ENCODE measurements at regions not wholly inside any gene's neighbourhood (a gene's known extent, or its start where the extent isn't known, plus 50 kb on each side); places are given as distances from the start of the nearest gene placed in this dataset.

DNA sequence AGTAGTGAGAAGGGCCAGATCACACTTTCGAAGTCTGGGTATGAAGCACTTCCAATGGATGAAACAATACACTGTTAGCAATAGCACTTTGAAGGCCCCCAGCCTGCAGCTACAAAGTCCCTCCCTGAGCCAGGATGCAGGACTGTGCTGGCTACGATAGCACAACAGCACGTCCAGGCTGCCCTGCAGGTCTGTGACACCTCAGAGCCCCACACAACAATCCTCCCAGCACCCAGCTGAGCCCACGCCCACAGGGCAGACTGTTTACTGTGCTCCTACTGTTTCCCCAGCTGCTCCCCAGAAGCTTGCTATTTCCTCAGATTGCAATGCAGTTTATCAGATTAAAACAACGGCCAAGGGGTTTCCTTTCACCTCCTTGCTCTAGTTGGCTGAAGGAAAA lies 71.4 kb downstream of the HTR5A start (continued):
- TF ChIP-seq, protein P1, sequence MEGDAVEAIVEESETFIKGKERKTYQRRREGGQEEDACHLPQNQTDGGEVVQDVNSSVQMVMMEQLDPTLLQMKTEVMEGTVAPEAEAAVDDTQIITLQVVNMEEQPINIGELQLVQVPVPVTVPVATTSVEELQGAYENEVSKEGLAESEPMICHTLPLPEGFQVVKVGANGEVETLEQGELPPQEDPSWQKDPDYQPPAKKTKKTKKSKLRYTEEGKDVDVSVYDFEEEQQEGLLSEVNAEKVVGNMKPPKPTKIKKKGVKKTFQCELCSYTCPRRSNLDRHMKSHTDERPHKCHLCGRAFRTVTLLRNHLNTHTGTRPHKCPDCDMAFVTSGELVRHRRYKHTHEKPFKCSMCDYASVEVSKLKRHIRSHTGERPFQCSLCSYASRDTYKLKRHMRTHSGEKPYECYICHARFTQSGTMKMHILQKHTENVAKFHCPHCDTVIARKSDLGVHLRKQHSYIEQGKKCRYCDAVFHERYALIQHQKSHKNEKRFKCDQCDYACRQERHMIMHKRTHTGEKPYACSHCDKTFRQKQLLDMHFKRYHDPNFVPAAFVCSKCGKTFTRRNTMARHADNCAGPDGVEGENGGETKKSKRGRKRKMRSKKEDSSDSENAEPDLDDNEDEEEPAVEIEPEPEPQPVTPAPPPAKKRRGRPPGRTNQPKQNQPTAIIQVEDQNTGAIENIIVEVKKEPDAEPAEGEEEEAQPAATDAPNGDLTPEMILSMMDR (IDR thresholded peaks at IDR 0.05; ENCODE audit: low read depth, low read length, missing input control) = no peak
- TF ChIP-seq GABPA (IDR thresholded peaks at IDR 0.05 in 1 of 2, conservative IDR thresholded peaks at IDR 0.05 in 1 of 2) = no peak
- no peak for TF ChIP-seq NR2F2 (IDR thresholded peaks at IDR 0.05)
- TF ChIP-seq FOXA1 (IDR thresholded peaks at IDR 0.05) = no peak
- no peak for TF ChIP-seq HNF4G (IDR thresholded peaks at IDR 0.05)

DNA sequence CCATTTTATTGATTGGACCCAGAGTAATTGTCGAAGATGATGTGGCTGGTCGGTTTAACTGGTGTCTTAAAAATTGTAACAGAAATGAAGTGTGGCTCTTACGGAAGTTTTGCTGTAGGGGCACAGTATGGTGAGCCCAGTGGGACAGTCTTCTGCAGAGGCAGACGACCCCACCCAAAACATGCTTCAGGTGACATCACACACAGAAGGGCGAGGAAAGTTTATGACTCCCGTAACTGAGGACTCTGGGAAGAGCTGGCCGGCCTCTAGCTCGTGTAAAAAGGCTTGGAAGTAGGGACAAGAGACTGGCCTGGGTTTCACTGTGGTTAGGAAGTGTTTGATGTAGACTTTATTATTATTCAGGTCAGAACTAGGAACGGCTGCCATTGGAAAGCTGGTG lies 73.3 kb downstream of the HTR5A start:
- 64% methylated on average over 9 of the region's 9 CpGs for WGBS
- no peak overlapping the region for H3K9ac ChIP-seq (ENCODE audit: low read depth in 1 of 2, low read length in 2 of 2)
- H3K27ac ChIP-seq (ENCODE audit: low read depth in 1 of 2, low read length in 2 of 2) = no peak overlapping the region
- no peak for DNase-seq (ENCODE audit: low spot score)
- H3K27me3 ChIP-seq (ENCODE audit: control insufficient read depth in 4 of 4, insufficient read depth in 4 of 4, low read length in 3 of 4) = peaks cover 0 to 2% (median 0%) of the 10 kb centered on the region in 4 donors
- TF ChIP-seq HNF4A (conservative IDR thresholded peaks at IDR 0.05) (no peak), HNF4G (IDR thresholded peaks at IDR 0.05) (no peak), RAD21 (IDR thresholded peaks at IDR 0.05) (no peak), YY1 (IDR thresholded peaks at IDR 0.05) (no peak), TAF1 (conservative IDR thresholded peaks at IDR 0.05) (no peak), GABPA (IDR thresholded peaks at IDR 0.05 in 1 of 2, conservative IDR thresholded peaks at IDR 0.05 in 1 of 2) (no peak), RXRA (IDR thresholded peaks at IDR 0.05) (no peak)
- TF ChIP-seq, protein P1 (IDR thresholded peaks at IDR 0.05; ENCODE audit: low read depth, low read length, missing input control) = no peak
- no peaks in the 10 kb centered on the region for H3K4me1 ChIP-seq (ENCODE audit: control insufficient read depth in 4 of 4, insufficient read depth in 4 of 4, low read length in 3 of 4)
- H3K4me3 ChIP-seq (ENCODE audit: low read depth in 1 of 3, low read length in 3 of 3) = no peak overlapping the region
- H3K36me3 ChIP-seq (ENCODE audit: control insufficient read depth in 4 of 4, insufficient read depth in 3 of 4, low read depth in 1 of 4, low read length in 3 of 4) = no peaks in the 10 kb centered on the region
- H3K9me3 ChIP-seq (ENCODE audit: control insufficient read depth in 4 of 4, low read length in 3 of 4) = peaks cover 0 to 3% (median 0%) of the 10 kb centered on the region in 4 donors

DNA sequence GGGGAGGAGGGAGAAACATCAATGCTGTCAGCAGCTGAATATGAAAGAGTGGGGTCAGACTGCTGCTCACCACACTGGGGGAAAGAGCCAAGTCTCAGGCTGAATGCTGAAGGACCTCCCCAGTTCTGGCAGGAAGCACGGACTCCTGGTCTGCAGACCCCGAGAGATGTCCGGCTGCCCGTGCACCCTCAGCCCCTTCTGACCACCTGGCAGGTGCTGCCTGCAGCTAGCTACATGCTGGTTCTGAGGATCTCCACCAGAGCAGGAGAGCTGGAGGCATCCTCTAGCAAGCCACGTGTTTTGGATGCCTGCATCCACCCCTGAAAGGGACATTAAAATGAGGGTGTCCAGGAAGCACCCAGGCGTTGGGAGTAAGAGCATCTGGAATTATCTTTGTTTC lies 74.2 kb downstream of the HTR5A start:
- TF ChIP-seq, protein P2, sequence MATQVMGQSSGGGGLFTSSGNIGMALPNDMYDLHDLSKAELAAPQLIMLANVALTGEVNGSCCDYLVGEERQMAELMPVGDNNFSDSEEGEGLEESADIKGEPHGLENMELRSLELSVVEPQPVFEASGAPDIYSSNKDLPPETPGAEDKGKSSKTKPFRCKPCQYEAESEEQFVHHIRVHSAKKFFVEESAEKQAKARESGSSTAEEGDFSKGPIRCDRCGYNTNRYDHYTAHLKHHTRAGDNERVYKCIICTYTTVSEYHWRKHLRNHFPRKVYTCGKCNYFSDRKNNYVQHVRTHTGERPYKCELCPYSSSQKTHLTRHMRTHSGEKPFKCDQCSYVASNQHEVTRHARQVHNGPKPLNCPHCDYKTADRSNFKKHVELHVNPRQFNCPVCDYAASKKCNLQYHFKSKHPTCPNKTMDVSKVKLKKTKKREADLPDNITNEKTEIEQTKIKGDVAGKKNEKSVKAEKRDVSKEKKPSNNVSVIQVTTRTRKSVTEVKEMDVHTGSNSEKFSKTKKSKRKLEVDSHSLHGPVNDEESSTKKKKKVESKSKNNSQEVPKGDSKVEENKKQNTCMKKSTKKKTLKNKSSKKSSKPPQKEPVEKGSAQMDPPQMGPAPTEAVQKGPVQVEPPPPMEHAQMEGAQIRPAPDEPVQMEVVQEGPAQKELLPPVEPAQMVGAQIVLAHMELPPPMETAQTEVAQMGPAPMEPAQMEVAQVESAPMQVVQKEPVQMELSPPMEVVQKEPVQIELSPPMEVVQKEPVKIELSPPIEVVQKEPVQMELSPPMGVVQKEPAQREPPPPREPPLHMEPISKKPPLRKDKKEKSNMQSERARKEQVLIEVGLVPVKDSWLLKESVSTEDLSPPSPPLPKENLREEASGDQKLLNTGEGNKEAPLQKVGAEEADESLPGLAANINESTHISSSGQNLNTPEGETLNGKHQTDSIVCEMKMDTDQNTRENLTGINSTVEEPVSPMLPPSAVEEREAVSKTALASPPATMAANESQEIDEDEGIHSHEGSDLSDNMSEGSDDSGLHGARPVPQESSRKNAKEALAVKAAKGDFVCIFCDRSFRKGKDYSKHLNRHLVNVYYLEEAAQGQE (IDR thresholded peaks at IDR 0.05) = no peak
- no peak for TF ChIP-seq HNF4G (IDR thresholded peaks at IDR 0.05)
- TF ChIP-seq TAF1 (conservative IDR thresholded peaks at IDR 0.05) = no peak
- TF ChIP-seq YY1 (IDR thresholded peaks at IDR 0.05) = no peak
- no peak for TF ChIP-seq NR2F2 (IDR thresholded peaks at IDR 0.05)
- no peak for TF ChIP-seq SP1 (IDR thresholded peaks at IDR 0.05)
- no peak for TF ChIP-seq JUND (IDR thresholded peaks at IDR 0.05)
- TF ChIP-seq, protein P3, sequence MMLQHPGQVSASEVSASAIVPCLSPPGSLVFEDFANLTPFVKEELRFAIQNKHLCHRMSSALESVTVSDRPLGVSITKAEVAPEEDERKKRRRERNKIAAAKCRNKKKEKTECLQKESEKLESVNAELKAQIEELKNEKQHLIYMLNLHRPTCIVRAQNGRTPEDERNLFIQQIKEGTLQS (IDR thresholded peaks at IDR 0.05) = no peak
- TF ChIP-seq, protein P4, sequence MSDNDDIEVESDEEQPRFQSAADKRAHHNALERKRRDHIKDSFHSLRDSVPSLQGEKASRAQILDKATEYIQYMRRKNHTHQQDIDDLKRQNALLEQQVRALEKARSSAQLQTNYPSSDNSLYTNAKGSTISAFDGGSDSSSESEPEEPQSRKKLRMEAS (IDR thresholded peaks at IDR 0.05) = no peak
- TF ChIP-seq FOXA1 (IDR thresholded peaks at IDR 0.05) = no peak
- TF ChIP-seq FOXA2 (IDR thresholded peaks at IDR 0.05) = no peak
- no peak for TF ChIP-seq HNF4A (conservative IDR thresholded peaks at IDR 0.05)
- TF ChIP-seq RXRA (IDR thresholded peaks at IDR 0.05) = no peak
- TF ChIP-seq RAD21 (IDR thresholded peaks at IDR 0.05) = no peak
- TF ChIP-seq EGR1 (IDR thresholded peaks at IDR 0.05; ENCODE audit: low read depth in 2 of 2) = no peak
- H3K27ac ChIP-seq (ENCODE audit: low read depth in 1 of 2, low read length in 2 of 2) = no peak overlapping the region
- H3K4me1 ChIP-seq (ENCODE audit: control insufficient read depth in 4 of 4, insufficient read depth in 4 of 4, low read length in 3 of 4) = no peaks in the 10 kb centered on the region
- 69% methylated on average over 6 of the region's 6 CpGs for WGBS
- H3K36me3 ChIP-seq (ENCODE audit: control insufficient read depth in 4 of 4, insufficient read depth in 3 of 4, low read depth in 1 of 4, low read length in 3 of 4) = no peaks in the 10 kb centered on the region
- H3K9ac ChIP-seq (ENCODE audit: low read depth in 1 of 2, low read length in 2 of 2) = no peak overlapping the region
- H3K4me3 ChIP-seq (ENCODE audit: low read depth in 1 of 3, low read length in 3 of 3) = no peak overlapping the region
- no peak for DNase-seq (ENCODE audit: low spot score)
- peaks cover 0 to 2% (median 0%) of the 10 kb centered on the region in 4 donors for H3K27me3 ChIP-seq (ENCODE audit: control insufficient read depth in 4 of 4, insufficient read depth in 4 of 4, low read length in 3 of 4)
- H3K9me3 ChIP-seq (ENCODE audit: control insufficient read depth in 4 of 4, low read length in 3 of 4) = peaks cover 0 to 3% (median 0%) of the 10 kb centered on the region in 4 donors
